ENCODE measurements at regions not wholly inside any gene's neighbourhood (a gene's known extent, or its start where the extent isn't known, plus 50 kb on each side); places are given as distances from the start of the nearest gene placed in this dataset.

DNA sequence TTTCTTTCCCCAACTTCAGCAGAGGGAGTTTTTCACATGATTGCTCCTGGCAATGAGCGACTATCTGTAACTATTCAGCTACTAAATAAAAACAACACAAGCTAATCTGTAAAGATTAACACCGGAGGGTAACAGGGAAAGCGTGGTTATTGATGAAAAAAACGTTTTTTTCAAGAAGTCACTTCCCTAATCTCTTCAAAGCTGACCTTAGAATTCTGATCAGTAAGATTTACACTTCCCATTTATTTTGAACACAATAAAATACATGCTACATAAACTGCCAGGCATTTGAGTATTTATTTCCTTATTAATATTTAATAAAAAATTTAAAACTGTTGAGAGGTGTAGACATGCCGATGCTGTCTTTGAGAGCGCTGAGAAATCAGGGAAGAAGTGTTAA, 207.4 kb upstream of the HDAC4 start:
- TF ChIP-seq JUND (IDR thresholded peaks at IDR 0.05): no peak
- TF ChIP-seq, protein P1, sequence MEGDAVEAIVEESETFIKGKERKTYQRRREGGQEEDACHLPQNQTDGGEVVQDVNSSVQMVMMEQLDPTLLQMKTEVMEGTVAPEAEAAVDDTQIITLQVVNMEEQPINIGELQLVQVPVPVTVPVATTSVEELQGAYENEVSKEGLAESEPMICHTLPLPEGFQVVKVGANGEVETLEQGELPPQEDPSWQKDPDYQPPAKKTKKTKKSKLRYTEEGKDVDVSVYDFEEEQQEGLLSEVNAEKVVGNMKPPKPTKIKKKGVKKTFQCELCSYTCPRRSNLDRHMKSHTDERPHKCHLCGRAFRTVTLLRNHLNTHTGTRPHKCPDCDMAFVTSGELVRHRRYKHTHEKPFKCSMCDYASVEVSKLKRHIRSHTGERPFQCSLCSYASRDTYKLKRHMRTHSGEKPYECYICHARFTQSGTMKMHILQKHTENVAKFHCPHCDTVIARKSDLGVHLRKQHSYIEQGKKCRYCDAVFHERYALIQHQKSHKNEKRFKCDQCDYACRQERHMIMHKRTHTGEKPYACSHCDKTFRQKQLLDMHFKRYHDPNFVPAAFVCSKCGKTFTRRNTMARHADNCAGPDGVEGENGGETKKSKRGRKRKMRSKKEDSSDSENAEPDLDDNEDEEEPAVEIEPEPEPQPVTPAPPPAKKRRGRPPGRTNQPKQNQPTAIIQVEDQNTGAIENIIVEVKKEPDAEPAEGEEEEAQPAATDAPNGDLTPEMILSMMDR (IDR thresholded peaks at IDR 0.05; ENCODE audit: low read depth, low read length, missing input control): no peak
- no peak for TF ChIP-seq GABPA (IDR thresholded peaks at IDR 0.05 in 1 of 2, conservative IDR thresholded peaks at IDR 0.05 in 1 of 2)
- no peak for TF ChIP-seq EGR1 (IDR thresholded peaks at IDR 0.05; ENCODE audit: low read depth in 2 of 2)
- TF ChIP-seq, protein P2, sequence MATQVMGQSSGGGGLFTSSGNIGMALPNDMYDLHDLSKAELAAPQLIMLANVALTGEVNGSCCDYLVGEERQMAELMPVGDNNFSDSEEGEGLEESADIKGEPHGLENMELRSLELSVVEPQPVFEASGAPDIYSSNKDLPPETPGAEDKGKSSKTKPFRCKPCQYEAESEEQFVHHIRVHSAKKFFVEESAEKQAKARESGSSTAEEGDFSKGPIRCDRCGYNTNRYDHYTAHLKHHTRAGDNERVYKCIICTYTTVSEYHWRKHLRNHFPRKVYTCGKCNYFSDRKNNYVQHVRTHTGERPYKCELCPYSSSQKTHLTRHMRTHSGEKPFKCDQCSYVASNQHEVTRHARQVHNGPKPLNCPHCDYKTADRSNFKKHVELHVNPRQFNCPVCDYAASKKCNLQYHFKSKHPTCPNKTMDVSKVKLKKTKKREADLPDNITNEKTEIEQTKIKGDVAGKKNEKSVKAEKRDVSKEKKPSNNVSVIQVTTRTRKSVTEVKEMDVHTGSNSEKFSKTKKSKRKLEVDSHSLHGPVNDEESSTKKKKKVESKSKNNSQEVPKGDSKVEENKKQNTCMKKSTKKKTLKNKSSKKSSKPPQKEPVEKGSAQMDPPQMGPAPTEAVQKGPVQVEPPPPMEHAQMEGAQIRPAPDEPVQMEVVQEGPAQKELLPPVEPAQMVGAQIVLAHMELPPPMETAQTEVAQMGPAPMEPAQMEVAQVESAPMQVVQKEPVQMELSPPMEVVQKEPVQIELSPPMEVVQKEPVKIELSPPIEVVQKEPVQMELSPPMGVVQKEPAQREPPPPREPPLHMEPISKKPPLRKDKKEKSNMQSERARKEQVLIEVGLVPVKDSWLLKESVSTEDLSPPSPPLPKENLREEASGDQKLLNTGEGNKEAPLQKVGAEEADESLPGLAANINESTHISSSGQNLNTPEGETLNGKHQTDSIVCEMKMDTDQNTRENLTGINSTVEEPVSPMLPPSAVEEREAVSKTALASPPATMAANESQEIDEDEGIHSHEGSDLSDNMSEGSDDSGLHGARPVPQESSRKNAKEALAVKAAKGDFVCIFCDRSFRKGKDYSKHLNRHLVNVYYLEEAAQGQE (IDR thresholded peaks at IDR 0.05): no peak
- TF ChIP-seq, protein P3, sequence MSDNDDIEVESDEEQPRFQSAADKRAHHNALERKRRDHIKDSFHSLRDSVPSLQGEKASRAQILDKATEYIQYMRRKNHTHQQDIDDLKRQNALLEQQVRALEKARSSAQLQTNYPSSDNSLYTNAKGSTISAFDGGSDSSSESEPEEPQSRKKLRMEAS (IDR thresholded peaks at IDR 0.05): no peak

Measured in liver (tissue), 3 donors.